ENCODE measurements at regions not wholly inside any gene's neighbourhood (a gene's known extent, or its start where the extent isn't known, plus 50 kb on each side); places are given as distances from the start of the nearest gene placed in this dataset.
"Not testable (repeated sequence)": the region's sequence is repeated elsewhere in the genome, so short reads cannot be mapped to it uniquely, and the experiment has no call there.

DNA sequence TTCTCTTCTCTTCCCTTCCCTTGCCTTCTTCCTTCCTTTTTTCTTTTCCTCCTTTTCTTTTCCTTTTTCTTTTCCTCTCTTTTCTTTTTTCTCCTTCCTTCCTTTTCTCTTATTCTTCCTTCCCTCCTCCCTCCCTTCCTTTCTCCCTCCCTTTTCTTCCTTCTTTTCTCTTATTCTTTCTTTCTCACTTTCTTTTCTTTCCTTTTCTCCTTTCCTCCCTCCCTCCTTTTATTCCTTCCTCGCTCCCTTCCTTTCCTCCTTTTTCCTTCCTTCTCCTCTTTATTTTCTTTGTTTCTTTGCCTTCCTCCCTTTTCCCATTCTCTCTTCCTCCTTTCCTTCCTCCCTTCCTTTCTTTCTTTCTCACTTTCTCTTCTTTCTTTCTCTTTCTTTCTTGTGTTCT lies 146.1 kb downstream of the ZNF92 start:
- DNase-seq, result not testable (repeated sequence)

DNA sequence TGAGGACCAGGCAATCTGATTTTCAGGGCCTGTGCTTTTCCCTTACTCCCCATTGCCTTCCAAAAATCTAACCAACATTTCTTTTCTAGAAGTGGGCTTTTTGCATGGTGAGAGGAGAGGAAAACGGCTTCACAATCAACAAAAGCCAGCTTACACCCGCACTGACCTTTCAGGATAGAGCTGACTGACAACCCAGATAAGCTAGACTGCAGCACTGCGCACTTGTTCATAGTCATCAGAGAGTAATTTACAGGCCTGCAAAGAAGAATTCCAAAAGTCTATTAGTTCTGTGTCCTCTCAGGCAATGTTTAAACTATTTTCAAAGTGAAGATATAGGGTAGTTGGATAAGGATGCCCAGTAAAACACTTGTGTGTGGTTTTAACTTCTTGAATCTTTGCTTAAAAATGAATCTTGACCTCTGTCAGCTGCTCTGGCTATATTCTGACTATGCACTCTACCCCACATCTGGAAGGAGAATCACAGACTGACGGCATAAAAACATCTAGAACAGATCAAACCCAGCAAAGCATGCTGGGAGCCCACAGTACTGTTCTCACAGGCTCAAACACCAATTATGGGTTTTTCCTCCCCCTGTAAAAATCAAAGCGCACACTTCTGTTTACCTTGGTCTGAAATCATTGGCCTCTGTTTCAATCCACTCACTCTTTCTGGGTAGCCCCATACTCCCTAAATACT lies 172.0 kb downstream of the ZNF92 start:
- not testable (repeated sequence) for DNase-seq

DNA sequence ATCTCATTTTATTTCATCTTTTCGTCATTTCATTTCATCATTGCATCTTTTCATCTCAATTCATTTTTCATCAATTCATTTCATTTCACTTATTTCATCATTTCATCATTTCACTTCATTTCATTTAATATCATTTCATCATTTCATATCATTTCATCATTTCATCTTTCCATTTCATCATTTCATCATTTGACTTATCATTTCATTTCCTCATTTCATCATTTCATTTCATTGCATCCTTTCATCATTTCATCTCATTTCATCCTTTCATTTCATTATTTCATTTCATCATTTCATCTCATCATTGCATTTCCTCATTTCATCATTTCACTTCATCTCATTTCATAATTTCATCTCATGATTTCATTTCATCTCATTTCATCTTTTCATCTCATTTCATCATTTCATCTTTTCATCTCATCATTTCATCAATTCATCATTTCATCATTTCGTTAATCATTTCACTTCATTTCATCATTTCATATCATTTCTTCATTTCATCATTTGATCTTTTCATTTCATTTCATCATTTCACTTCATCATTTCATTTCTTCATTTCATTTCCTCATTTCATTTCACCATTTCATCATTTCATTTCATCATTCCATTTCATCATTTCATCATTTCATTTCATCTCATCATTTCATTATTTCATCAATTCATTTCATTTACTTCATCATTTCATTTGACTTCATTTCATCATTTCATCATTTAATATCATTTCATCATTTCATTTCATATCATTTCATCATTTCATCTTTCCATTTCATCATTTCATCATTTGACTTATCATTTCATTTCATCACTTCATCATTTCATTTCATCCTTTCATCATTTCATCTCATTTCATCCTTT lies 176.2 kb downstream of the ZNF92 start:
- not testable (repeated sequence) for DNase-seq

DNA sequence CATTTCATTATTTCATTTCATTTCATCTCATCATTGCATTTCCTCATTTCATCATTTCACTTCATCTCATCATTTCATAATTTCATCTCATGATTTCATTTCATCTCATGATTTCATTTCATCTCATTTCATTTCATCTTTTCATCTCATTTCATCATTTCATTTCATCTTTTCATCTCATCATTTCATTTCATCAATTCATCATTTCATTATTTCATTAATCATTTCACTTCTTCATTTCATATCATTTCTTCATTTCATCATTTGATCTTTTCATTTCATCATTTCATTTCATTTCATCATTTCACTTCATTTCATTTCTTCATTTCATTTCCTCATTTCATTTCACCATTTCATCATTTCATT lies 176.8 kb downstream of the ZNF92 start:
- DNase-seq, result not testable (repeated sequence)

DNA sequence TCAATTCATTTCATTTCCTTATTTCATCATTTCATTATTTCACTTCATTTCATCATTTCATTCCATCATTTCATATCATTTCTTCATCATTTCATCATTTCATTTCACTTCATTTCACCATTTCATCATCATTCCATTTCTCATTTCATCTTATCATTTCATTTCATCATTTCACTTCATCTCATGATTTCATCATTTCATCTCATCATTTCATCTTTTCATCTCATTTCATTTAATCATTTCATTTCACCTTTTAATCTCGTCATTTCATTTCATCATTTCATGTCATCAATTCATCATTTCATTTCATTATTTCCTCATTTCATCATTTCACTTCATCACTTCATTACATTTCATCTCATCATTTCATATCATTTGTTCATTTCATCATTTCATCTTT lies 177.4 kb downstream of the ZNF92 start:
- DNase-seq, result not testable (repeated sequence)

DNA sequence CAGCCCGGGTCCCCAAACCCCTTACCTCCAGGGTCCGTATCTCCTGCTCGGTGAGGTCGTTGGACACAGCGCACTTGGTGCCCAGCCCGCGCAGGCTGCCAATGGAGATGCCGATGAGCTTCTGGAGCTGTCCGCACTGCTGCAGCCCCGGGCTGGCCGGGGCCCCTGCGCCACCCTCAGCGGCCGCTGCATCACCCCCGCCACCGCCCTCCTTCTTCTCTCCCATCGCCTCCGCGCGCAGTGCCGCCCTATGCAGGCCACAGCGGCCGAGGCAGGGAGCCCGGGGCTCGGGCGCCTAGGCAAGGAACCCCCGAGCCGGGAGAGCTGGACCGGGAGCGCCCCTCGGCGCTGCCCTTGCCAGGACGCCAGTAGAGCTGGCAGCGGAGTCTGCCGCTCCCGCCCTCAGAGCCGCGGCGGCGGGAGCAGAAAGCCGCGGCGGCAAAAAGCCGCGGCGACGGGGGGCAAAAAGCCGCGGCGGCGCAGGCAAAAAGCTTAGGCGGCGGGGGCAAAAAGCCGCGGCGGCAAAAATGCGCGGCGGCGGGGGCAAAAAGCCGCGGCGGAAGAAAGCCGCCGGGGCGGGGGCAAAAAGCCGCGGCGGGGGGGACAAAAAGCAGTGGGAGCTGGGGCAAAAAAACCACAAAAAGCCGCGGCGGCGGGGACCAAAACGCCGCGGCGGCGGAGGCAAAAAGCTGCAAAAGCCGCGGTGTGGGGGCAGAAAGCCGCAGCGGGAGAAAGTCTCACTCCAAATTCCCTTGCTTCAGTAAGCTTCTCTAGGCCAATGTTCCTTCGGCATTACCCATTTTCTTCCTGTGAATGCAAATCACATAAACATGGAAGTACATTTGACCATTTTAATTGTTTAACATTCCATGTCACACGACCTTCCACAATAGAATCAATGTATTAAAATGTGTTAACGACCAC lies 181.2 kb downstream of the ZNF92 start:
- DNase-seq, result not testable (repeated sequence)

DNA sequence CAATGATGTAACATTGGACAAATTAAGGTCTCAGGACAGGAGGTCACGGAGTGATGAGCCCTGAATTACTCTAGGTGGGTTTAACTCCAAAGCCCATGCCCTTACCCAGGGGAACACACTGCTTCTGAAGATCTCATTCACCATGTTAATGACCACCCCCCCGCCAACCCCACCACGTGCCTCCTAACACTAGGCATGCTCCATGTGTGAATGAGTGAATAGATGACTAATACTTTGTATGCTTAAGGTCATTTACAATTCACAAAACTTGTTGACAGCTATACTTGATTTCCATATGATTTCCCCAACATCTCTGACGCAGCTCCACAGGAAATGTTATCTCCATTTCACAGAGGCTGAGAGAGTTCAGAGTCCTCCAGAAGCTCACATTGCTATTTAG lies 184.9 kb downstream of the ZNF92 start:
- DNase-seq, result not testable (repeated sequence)

DNA sequence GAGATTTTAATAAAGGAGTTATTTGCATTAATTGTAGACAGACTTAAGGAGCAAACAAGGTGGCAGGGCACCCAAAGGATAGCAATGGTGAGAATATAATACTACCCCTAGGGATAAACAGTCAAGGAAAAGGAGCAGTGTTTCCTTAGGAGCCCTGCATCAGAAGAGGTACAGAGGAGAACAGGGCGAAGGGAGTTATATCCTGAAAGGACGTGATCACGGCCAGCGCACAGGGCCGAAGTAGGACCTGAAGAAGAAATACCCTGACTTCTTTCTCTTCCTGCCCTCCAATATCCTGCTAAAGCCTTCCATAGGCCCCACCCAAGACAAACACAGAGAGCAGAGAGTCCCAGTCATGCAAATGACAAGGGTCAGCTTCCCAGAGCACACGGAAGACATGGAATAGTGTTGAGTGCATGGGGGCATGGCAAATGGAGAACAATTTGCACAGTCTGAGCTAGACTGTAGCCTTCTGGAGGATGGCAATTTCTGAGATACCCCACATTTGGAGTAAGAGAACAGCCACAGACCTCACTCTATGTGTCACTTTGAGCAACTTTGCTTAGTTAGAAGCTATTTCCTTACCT lies 188.2 kb downstream of the ZNF92 start:
- not testable (repeated sequence) for DNase-seq

DNA sequence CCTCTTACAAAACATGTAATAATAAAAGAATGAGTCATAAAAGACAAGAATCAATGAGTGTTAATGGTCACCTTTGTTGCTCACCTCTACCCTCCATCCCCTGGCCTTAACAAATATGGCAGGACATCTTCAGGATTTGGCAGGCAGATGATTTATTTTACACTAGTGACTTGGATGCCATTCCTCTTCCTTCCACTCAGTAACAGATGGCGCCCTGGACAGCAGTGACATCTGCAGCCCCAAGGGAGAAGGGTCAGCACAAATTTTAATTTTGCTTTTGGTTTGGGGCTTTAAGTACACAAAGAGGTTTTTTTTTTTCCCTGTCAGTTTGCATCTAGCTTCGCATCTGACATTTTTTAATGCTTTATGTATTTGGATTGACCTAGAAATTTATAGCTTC lies 188.9 kb downstream of the ZNF92 start:
- DNase-seq, result not testable (repeated sequence)

DNA sequence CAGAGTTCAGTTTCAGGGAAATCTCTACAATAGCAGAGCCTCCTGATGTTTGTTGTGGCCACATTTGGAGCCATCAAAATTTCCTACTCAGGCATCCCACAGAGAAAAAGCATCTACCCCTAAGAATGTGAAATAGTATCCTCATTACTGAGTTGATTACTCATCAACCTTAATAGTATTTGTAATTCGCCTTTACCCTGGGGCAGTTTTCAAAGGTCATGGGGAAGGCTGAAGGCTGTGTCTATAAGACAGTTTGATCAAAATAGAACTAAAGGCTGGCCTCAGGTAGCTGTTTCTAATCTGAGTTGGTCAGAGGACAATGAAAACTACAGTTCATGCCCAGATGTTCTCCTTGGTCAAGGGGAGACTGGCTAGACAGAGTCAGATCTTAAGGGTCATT lies 189.7 kb downstream of the ZNF92 start:
- DNase-seq, result not testable (repeated sequence)

DNA sequence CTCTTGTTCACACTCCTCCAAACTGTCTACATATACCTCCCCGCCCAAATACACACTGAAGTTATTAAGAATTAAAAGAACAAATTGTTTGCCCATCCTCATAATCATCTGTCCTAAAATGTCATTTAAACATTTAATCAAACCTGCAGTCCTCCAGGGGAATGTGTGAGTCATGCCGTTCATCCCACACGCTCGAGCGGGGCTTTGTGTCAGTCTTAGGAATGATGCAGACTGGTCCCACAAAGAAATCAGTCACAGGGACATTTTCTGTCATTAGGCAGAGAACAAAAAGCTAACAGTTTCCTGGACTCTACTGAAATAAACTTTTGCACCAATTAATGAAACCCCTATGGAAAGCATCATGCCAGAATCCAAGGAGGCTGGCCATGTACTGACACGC lies 194.6 kb downstream of the ZNF92 start:
- DNase-seq, result not testable (repeated sequence)

DNA sequence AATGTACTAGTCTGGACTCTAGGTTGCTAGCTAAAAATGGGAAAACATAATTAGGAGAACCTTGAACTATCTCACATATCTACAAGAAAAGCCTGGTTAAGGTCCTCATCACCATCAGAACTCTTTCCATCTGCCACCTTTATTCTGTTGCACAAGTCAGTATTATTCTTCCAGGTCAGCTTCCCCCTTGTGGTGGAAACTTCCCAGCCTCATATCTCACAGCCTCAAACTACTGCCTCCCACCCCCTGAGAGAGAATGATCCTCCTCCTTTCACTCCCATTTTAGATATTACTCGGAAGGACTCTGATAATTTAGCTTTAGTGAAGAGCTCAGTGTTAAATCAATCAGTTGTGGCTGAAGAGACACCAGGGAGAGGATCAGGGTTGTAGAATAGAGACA lies 197.3 kb downstream of the ZNF92 start:
- DNase-seq, result not testable (repeated sequence)

DNA sequence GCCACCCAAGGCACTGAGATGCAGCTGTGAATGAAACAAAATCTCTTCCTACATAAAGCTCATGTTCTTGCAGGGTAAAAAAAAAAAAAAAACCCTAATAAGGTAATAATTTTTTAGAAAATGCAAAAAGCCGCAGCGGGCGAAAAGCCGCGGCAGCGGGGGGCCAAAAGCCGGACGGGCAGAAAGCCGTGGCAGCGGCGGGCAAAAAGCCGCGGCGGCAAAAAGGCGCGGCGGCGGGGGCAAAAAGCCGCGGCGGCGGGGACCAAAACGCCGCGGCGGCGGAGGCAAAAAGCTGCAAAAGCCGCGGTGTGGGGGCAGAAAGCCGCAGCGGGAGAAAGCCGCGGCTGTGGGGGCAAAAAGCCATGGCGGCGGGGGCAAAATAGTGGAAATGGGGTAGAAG lies 198.9 kb downstream of the ZNF92 start:
- DNase-seq, result not testable (repeated sequence)

DNA sequence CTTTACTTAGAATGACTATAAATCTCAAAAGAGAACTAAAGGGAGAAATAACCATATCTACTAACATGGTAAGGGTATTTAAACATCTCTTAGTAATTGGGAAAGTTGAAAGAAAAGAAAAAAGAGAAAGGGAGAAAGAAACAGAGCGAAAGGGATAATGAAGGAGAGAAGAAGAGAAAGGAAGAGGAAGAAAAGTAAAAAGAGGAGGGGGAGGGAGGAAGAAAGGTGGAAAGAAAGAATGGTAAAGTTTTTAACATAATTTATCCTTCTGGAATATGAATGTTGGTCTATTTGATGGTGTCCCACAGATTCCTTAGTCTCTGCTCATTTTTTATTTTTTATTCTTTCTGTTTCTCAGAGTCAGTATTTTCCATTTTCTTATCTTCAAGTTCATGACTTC lies 202.7 kb downstream of the ZNF92 start:
- DNase-seq, result not testable (repeated sequence)

DNA sequence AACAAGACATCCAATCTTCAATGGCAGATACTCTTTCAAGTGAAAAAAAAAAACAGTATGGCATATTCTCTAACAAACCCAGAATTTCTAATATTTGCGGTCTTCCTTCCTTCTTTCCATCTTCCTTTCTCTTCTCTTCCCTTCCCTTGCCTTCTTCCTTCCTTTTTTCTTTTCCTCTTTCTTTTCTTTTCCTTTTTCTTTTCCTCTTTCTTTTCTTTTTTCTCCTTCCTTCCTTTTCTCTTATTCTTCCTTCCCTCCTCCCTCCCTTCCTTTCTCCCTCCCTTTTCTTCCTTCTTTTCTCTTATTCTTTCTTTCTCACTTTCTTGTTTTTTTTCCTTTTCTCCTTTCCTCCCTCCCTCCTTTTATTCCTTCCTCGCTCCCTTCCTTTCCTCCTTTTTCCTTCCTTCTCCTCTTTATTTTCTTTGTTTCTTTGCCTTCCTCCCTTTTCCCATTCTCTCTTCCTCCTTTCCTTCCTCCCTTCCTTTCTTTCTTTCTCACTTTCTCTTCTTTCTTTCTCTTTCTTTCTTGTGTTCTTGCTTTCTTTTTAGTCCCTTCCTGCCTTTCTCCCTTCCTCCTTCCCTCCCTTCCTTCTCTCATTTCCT lies 209.0 kb downstream of the ZNF92 start:
- not testable (repeated sequence) for DNase-seq

DNA sequence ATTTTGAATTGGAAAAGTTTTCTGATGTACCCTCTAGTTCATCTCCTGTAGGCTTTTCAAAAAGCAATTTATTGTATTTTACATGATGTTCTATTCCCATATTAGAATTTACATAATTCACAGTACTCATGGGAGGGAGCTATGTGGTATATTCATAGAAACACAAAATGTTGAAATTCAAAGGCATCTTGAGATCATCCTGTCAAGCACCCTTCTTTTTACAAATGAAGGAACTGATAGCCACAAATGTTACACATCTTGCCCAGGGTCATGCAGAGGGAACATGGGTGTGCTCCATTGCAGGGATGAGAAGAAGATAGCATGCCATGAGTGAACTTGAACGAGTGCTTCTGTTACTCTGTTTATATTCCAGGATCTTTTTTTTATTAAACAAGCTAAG lies 228.8 kb downstream of the ZNF92 start:
- not testable (repeated sequence) for DNase-seq

DNA sequence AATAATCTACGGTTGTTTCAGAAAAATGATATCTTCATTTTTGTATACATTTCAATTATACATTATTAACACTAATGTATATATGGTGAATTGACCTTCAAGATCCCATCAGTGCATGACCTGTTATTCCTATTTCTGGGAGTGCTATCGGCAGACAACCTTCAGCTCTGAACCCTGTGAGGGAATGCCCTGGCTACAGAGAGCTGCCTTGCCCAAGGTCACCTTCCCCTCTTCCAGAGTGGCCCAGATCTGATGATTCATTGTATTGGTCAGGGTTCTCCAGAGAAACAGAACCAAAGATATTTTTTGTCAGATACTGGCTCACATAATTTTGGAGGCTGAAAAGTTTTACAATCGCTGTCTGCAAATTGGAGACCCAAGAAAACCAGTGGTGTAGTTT lies 235.5 kb downstream of the ZNF92 start:
- no peak for DNase-seq

DNA sequence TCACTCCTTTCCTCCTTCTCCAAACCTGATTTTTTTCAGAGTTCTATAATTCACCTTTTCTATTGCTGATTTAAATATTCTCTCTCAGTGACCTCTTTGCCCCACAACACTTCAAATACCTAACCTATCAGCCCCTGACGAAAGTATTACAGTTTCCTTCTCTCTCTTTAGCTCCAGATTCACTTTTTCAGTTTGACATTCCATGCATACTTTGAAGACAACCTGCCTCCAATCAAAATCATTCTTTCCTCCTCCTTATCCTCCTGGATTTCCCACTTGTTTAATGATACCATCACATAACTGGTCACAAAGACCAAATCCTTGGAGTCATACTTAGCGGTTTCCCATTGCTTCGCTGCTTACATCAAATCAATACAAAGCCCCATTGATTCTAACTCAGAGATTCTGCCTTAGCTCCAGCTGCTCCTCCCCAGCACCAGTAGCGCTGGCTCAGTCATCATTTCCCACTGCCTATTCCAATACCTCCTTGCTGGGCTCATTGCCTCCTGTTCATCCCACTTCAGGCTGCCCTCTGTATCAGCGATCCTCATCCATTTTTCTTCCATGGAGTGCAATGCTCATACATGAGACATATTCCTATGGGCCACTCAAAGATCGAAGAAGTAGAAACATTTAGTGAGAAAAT lies 240.1 kb downstream of the ZNF92 start:
- not testable (repeated sequence) for DNase-seq

DNA sequence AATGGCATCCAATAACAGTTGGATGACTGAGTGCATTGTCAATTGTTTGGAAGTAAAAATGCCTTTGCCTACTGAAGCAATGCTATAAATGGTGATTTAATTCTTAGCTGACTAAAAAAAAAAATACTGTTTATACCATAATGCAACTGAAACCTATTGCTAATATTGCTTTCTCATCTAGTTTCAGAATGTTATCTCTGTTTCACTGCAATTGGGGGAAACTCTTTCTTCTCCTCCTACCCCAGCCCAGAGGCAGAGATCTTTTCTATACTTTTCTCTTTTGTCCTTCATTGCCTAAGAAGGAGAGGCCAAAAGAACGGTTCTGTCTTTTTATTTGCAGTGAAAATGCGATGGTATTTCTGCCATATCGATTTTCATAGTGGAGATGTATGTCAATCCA lies 242.5 kb downstream of the ZNF92 start:
- not testable (repeated sequence) for DNase-seq

DNA sequence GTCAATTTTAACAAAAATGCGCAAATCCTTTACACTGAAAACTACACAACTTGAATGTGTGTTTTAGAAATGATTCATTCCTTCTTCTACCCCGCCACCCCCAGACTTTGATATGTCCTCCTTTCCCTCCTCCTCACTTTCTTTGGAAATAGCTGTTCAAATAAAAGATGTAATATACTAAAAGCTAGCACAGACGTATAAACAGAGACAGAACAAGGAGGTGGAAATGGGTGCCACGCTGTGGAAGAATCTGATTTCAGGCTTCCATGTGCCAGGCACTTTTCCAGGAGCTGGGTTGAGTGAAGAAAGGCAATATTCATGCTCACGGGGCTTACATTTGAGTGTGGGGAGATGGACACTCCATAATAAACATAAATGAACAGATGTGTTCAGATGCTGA lies 246.6 kb downstream of the ZNF92 start:
- not testable (repeated sequence) for DNase-seq

DNA sequence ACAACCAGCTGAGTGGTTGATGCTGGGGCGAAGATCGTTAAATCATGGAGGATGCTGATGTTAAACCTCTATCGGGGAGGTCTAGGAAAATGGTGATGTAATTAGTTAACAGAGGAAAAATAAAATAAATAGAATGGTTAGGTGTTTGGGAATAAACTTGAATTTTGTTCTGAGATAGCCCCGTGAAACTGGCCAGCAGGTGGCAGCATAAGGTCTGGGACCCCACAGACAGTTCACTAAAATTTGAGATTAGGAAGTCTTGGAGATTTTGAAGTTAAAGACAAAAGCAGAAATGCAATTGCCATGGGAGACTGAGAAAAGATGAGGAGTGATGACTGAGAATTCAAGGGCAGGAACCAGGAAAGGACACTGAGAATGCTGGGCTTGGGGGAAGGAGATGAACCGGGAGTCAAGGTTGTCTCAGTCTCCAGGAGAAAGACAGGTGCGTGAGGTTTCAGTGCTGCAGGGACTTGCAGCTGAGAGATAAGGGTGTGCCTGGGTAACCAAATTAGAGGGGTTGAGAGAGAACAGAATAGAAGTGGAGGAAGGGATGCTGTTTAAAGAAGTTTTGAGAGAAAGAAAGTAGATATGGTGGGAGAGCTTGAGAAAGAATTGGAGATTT lies 248.0 kb downstream of the ZNF92 start:
- DNase-seq, result peak; percentile 52

Measured in SHP77 treated with DMSO at 0.1 percent for 48 hours (cell line).